HepG2 (cell line): ENCODE measurements at regions not wholly inside any gene's neighbourhood (a gene's known extent, or its start where the extent isn't known, plus 50 kb on each side); places are given as distances from the start of the nearest gene placed in this dataset.

Experiments
- ATAC-seq: fragments of 200-7000 bp; cut with Tn5 transposase; 3 replicates; pipeline ENCODE4 v1.9.1; 2020; ENCODE audit warnings: mild to moderate bottlenecking, moderate library complexity
- BruUV-seq: library from RNA; stranded (reverse); fragments of 400-500 nt; replicated peaks from 2 replicates; lab custom pipeline; 2021; lab: Mats Ljungman, UMichigan
- CTCF ChIA-PET: fragments of 300-600 bp; formaldehyde crosslinking; extraction: SDS; loops from one replicate; lab custom pipeline; 2021; ENCODE audit warnings: low total read pairs, inconsistent platforms, low intra/inter-chr PET ratio; lab: Yijun Ruan, JAX
- POLR2A ChIA-PET: fragments of 350-600 bp; sonication (Branson Sonifier 250); formaldehyde crosslinking; loops from one replicate; lab custom pipeline; 2020; ENCODE audit warnings: antibody characterized with exemption, inconsistent platforms; lab: Yijun Ruan, JAX
- DNase-seq: peaks from one replicate; pipeline ENCODE4 v3.0.0-alpha.2; 2015; ENCODE audit warnings: low spot score
- FAIRE-seq: peaks from 3 replicates; lab custom pipeline; 2011; peaks lifted over from hg19 to GRCh38; lab: Jason Lieb, UNC
- H2AFZ ChIP-seq: one replicate; pipeline ENCODE4 v1.6.1; 2011; ENCODE audit warnings: low read length, inconsistent platforms
- H3K27ac ChIP-seq: fragments of 300-600 bp; 3 replicates; pipeline ENCODE4 v1.8.0; 2011; ENCODE audit warnings: mixed run types, mild to moderate bottlenecking, mixed read lengths, low read length, inconsistent platforms; ENCODE audit not compliant: insufficient read depth; ENCODE audit errors: extremely low read length
- H3K27me3 ChIP-seq, 2 experiments: fragments of 200-600 bp in 1 of 2; 2 replicates in 1 of 2; 3 replicates in 1 of 2; pipeline versions ENCODE4 v1.6.0 to v1.8.0; 2011; ENCODE audit warnings: low read length in 2 of 2, mild to moderate bottlenecking in 2 of 2, moderate library complexity in 2 of 2, inconsistent platforms in 1 of 2; ENCODE audit not compliant: insufficient read depth in 2 of 2, control insufficient read depth in 1 of 2
- H3K36me3 ChIP-seq, 2 experiments: fragments of 200-600 bp in 1 of 2; replicated peaks in 1 of 2; 2 replicates in 1 of 2; 3 replicates in 1 of 2; pipeline versions ENCODE4 v1.5.1 to v1.8.0; 2011; ENCODE audit warnings: low read length in 2 of 2, inconsistent platforms in 1 of 2; ENCODE audit not compliant: insufficient read depth in 2 of 2, control insufficient read depth in 1 of 2
- H3K4me1 ChIP-seq: 2 replicates; pipeline ENCODE4 v1.5.1; 2012; ENCODE audit warnings: low read length, inconsistent platforms; ENCODE audit not compliant: insufficient read depth
- H3K4me2 ChIP-seq: 2 replicates; pipeline ENCODE4 v1.6.0; 2011; ENCODE audit warnings: low read depth, low read length, inconsistent platforms
- H3K4me3 ChIP-seq, 3 experiments: fragments of 200-600 bp in 1 of 3; sonication (generic), shearing (Covaris generic) in 1 of 3; replicated peaks in 1 of 3; 2 replicates each; pipeline ENCODE4 v1.5.1; 2011 to 2016; ENCODE audit warnings: low read length in 3 of 3, inconsistent platforms in 2 of 3, low read depth in 2 of 3, mild to moderate bottlenecking in 2 of 3, control low read depth in 1 of 3, mixed read lengths in 1 of 3; ENCODE audit not compliant: insufficient read depth in 1 of 3
- H3K79me2 ChIP-seq: one replicate; pipeline ENCODE4 v1.6.1; 2011; ENCODE audit warnings: low read length, inconsistent platforms; ENCODE audit not compliant: insufficient read depth
- H3K9ac ChIP-seq: 2 replicates; pipeline ENCODE4 v1.6.0; 2011; ENCODE audit warnings: mild to moderate bottlenecking, low read depth, low read length, inconsistent platforms; ENCODE audit not compliant: insufficient read depth
- H3K9me3 ChIP-seq: 2 replicates; pipeline ENCODE4 v1.5.1; 2012; ENCODE audit warnings: mild to moderate bottlenecking, low read length
- H4K20me1 ChIP-seq: 2 replicates; pipeline ENCODE4 v1.6.0; 2011; ENCODE audit warnings: inconsistent platforms, mild to moderate bottlenecking, low read length, moderate library complexity; ENCODE audit not compliant: insufficient read depth
- ATF1 ChIP-seq: IDR thresholded peaks from 2 replicates; pipeline ENCODE4 v1.6.1; 2016; ENCODE audit warnings: mild to moderate bottlenecking, control low read depth
- CREB1 ChIP-seq, 2 experiments: fragments of 450-650 bp in 1 of 2; IDR thresholded peaks; 2 replicates each; pipeline ENCODE4 v1.6.1; 2016 to 2017; ENCODE audit warnings: control low read depth in 1 of 2, mild to moderate bottlenecking in 1 of 2, missing compliant biosample characterization in 1 of 2, missing genetic modification characterization in 1 of 2
- FOXK1 ChIP-seq: sonication (generic); formaldehyde crosslinking; IDR thresholded peaks from 2 replicates; pipeline ENCODE4 v1.4.0; 2020; ENCODE audit warnings: low read depth, missing genetic modification reagents, borderline replicate concordance
- NRL ChIP-seq: sonication (generic); formaldehyde crosslinking; IDR thresholded peaks from 2 replicates; pipeline ENCODE4 v1.5.0; 2020; ENCODE audit warnings: missing genetic modification reagents, mild to moderate bottlenecking, moderate library complexity, borderline replicate concordance
- RAD21 ChIP-seq: fragments of 450-650 bp; formaldehyde crosslinking; IDR thresholded peaks from 2 replicates; pipeline ENCODE4 v1.5.0; 2020; ENCODE audit warnings: mild to moderate bottlenecking
- SMC3 ChIP-seq: IDR thresholded peaks from 2 replicates; pipeline ENCODE4 v1.6.1; 2011; ENCODE audit warnings: low read length, improper control_type of control experiment
- SRF ChIP-seq: IDR thresholded peaks from 2 replicates; pipeline ENCODE4 v1.6.1; 2011; ENCODE audit warnings: mild to moderate bottlenecking, low read depth, low read length, moderate library complexity
- STAG1 ChIP-seq: sonication (generic); formaldehyde crosslinking; IDR thresholded peaks from 2 replicates; pipeline ENCODE4 v1.4.0; 2020; ENCODE audit warnings: missing genetic modification reagents
- ZBTB7A ChIP-seq: sonication (generic); formaldehyde crosslinking; IDR thresholded peaks from 2 replicates; pipeline ENCODE4 v1.8.0; 2022; ENCODE audit warnings: mild to moderate bottlenecking, missing genetic modification reagents
- ZFYVE20 ChIP-seq: sonication (generic); formaldehyde crosslinking; IDR thresholded peaks from 2 replicates; pipeline ENCODE4 v1.8.0; 2023; ENCODE audit warnings: low read depth, mild to moderate bottlenecking, moderate library complexity, missing genetic modification reagents, borderline replicate concordance
- ZMYM4 ChIP-seq: sonication (generic); formaldehyde crosslinking; IDR thresholded peaks from 2 replicates; pipeline ENCODE4 v1.8.1; 2023; ENCODE audit warnings: mild to moderate bottlenecking, missing genetic modification reagents
- ZNF225 ChIP-seq: sonication (generic); formaldehyde crosslinking; IDR thresholded peaks from 2 replicates; pipeline ENCODE4 v1.4.0; 2020; ENCODE audit warnings: mild to moderate bottlenecking, missing genetic modification reagents
- ZNF672 ChIP-seq: sonication (generic); formaldehyde crosslinking; IDR thresholded peaks from 2 replicates; pipeline ENCODE4 v1.8.1; 2022; ENCODE audit warnings: missing genetic modification reagents
- ZSCAN29 ChIP-seq: sonication (generic); formaldehyde crosslinking; conservative IDR thresholded peaks from 2 replicates; pipeline ENCODE4 v1.4.0; 2020; ENCODE audit warnings: mild to moderate bottlenecking, missing genetic modification reagents
- WGBS: methylation state at CpG from one replicate; pipeline ENCODE4 v1.1.6; 2017; ENCODE audit warnings: low lambda C conversion rate; 5-methylcytosine and 5-hydroxymethylcytosine counted together
- in situ Hi-C: cut with HindIII; loops from 2 replicates; pipeline ENCODE4 v1.10.0; 2017; ENCODE audit warnings: low pct_unique_long_range_greater_than_20kb; ENCODE audit not compliant: extremely low pct_ligation_motif_present
- intact Hi-C: fragments of 100-400 bp; cut with micrococcal nuclease; formaldehyde crosslinking; loops from one replicate; pipeline ENCODE4 v1.10.0; 2022; ENCODE audit not compliant: unreplicated experiment
- TF ChIP-seq, protein P1 (sequence below): IDR thresholded peaks from 2 replicates; pipeline ENCODE4 v1.6.1; 2012; ENCODE audit warnings: low read depth, low read length, improper control_type of control experiment
- TF ChIP-seq, protein P2 (sequence below): sonication (generic); formaldehyde crosslinking; conservative IDR thresholded peaks from 2 replicates; pipeline ENCODE4 v1.4.0; 2020; ENCODE audit warnings: missing genetic modification reagents
- TF ChIP-seq, protein P3 (sequence below): IDR thresholded peaks from 2 replicates; pipeline ENCODE4 v1.6.1; 2016; ENCODE audit warnings: low read depth
- TF ChIP-seq, protein P4 (sequence below): sonication (generic); formaldehyde crosslinking; IDR thresholded peaks from 2 replicates; pipeline ENCODE4 v1.5.0; 2020; ENCODE audit warnings: mild to moderate bottlenecking, missing genetic modification reagents, moderate library complexity

DNA sequence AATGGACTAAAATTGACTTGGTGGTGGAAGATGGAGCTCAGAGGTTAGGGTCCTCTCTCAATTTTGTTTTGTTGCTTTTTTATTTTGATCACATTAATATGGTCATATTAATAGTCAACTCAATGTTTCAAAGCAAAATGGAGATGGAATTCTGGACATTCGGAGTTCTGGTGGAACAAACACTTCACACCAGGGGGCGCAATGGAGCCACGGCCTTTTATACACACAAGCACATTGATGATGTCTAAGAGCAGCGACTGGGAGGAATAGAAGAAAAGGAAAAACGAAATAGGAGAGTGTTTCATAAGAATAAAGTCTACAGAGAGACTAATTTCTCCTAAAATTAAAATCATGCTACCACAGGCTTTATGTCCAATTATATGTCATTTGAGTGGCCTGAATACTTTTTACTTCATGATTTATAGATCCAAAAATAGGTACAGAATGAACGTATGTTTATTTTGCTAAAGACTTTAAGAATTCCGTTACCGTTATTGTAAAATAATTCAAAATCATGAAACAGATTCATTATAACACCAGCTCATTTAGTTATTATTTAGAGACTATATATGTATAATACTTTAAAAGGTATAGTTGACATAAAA lies 197.6 kb upstream of the SASH1 start:
- FAIRE-seq (peak; percentile 78), DNase-seq (peak; percentile 64), ATAC-seq (peak; percentile 84)
- no peaks in the 10 kb centered on the region for H4K20me1 ChIP-seq
- H3K4me1 ChIP-seq, result peaks cover 8% of the 10 kb centered on the region; the same call in 1 of the 2 replicates
- in situ Hi-C loops, result no loop called here
- POLR2A ChIA-PET, result no interaction called here
- peak overlapping the region in 1 of 3 experiments; percentile 41; a peak in 1 of 6 replicates for H3K4me3 ChIP-seq
- 17% methylated on average over 8 of the region's 8 CpGs for WGBS
- intact Hi-C loops, result loop anchor here (1.0 kb wide), 1 partner anchor 21 kb away; no protein-coding TSS in a partner anchor
- H3K36me3 ChIP-seq, result no peaks in the 10 kb centered on the region
- H3K27me3 ChIP-seq, result no peaks in the 10 kb centered on the region
- H3K4me2 ChIP-seq, result peak overlapping the region; percentile 59
- no peak overlapping the region for H3K9ac ChIP-seq
- CTCF ChIA-PET, result interaction anchor here (1.0 to 1.3 kb wide), 3 partner anchors 20 to 320 kb away, joined by 3 to 6 read pairs (median 5); no protein-coding TSS in a partner anchor
- BruUV-seq, result no TSS peak
- H3K9me3 ChIP-seq, result no peaks in the 10 kb centered on the region
- no peaks in the 10 kb centered on the region for H3K79me2 ChIP-seq
- peak overlapping the region; percentile 57 for H2AFZ ChIP-seq
- H3K27ac ChIP-seq, result no peak overlapping the region
- TF ChIP-seq, protein P1, sequence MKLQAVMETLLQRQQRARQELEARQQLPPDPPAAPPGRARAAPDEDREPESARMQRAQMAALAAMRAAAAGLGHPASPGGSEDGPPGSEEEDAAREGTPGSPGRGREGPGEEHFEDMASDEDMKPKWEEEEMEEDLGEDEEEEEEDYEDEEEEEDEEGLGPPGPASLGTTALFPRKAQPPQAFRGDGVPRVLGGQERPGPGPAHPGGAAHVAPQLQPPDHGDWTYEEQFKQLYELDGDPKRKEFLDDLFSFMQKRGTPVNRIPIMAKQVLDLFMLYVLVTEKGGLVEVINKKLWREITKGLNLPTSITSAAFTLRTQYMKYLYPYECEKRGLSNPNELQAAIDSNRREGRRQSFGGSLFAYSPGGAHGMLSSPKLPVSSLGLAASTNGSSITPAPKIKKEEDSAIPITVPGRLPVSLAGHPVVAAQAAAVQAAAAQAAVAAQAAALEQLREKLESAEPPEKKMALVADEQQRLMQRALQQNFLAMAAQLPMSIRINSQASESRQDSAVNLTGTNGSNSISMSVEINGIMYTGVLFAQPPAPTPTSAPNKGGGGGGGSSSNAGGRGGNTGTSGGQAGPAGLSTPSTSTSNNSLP, result peak; percentile 34; the same call in 1 of the 2 replicates
- TF ChIP-seq SMC3, result peak; percentile 85
- TF ChIP-seq, protein P2, sequence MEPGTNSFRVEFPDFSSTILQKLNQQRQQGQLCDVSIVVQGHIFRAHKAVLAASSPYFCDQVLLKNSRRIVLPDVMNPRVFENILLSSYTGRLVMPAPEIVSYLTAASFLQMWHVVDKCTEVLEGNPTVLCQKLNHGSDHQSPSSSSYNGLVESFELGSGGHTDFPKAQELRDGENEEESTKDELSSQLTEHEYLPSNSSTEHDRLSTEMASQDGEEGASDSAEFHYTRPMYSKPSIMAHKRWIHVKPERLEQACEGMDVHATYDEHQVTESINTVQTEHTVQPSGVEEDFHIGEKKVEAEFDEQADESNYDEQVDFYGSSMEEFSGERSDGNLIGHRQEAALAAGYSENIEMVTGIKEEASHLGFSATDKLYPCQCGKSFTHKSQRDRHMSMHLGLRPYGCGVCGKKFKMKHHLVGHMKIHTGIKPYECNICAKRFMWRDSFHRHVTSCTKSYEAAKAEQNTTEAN, result 0 out of 2 replicates have a peak, but pooled peaks have one; percentile 34
- TF ChIP-seq ZNF672 (CRISPR knock-in tag), result no peak
- TF ChIP-seq ZSCAN29 (CRISPR knock-in tag), result no peak
- peak; percentile 59 for TF ChIP-seq STAG1 (CRISPR knock-in tag)
- TF ChIP-seq, protein P3, sequence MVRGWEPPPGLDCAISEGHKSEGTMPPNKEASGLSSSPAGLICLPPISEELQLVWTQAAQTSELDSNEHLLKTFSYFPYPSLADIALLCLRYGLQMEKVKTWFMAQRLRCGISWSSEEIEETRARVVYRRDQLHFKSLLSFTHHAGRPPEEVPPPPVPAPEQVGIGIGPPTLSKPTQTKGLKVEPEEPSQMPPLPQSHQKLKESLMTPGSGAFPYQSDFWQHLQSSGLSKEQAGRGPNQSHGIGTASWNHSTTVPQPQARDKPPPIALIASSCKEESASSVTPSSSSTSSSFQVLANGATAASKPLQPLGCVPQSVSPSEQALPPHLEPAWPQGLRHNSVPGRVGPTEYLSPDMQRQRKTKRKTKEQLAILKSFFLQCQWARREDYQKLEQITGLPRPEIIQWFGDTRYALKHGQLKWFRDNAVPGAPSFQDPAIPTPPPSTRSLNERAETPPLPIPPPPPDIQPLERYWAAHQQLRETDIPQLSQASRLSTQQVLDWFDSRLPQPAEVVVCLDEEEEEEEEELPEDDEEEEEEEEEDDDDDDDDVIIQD (CRISPR knock-in tag), result peak; percentile 44; the same call in 1 of the 2 replicates
- TF ChIP-seq CREB1 (IDR thresholded peaks at IDR 0.05), result no peak
- peak; percentile 60 for TF ChIP-seq CREB1 (CRISPR knock-in tag; IDR thresholded peaks at IDR 0.05)
- TF ChIP-seq ATF1 (CRISPR knock-in tag), result peak; percentile 77
- TF ChIP-seq ZBTB7A (CRISPR knock-in tag), result no peak
- peak; percentile 39; the same call in 1 of the 2 replicates for TF ChIP-seq SRF
- 0 out of 2 replicates have a peak, but pooled peaks have one; percentile 25 for TF ChIP-seq ZMYM4 (CRISPR knock-in tag)
- TF ChIP-seq ZNF225 (CRISPR knock-in tag), result no peak
- TF ChIP-seq NRL (CRISPR knock-in tag), result no peak
- TF ChIP-seq, protein P4, sequence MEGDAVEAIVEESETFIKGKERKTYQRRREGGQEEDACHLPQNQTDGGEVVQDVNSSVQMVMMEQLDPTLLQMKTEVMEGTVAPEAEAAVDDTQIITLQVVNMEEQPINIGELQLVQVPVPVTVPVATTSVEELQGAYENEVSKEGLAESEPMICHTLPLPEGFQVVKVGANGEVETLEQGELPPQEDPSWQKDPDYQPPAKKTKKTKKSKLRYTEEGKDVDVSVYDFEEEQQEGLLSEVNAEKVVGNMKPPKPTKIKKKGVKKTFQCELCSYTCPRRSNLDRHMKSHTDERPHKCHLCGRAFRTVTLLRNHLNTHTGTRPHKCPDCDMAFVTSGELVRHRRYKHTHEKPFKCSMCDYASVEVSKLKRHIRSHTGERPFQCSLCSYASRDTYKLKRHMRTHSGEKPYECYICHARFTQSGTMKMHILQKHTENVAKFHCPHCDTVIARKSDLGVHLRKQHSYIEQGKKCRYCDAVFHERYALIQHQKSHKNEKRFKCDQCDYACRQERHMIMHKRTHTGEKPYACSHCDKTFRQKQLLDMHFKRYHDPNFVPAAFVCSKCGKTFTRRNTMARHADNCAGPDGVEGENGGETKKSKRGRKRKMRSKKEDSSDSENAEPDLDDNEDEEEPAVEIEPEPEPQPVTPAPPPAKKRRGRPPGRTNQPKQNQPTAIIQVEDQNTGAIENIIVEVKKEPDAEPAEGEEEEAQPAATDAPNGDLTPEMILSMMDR (CRISPR knock-in tag), result peak; percentile 80
- TF ChIP-seq FOXK1 (CRISPR knock-in tag), result peak; percentile 32; the same call in 1 of the 2 replicates
- TF ChIP-seq RAD21 (CRISPR knock-in tag), result peak; percentile 38; the same call in 1 of the 2 replicates
- no peak for TF ChIP-seq ZFYVE20
